Activated T-cell treated with anti-CD3 and anti-CD28 coated beads, Interleukin-2, amount 50 U/mL, for 4 hours (primary cell): ENCODE measurements at regions not wholly inside any gene's neighbourhood (a gene's known extent, or its start where the extent isn't known, plus 50 kb on each side); places are given as distances from the start of the nearest gene placed in this dataset.
"Not testable (repeated sequence)": the region's sequence is repeated elsewhere in the genome, so short reads cannot be mapped to it uniquely, and the experiment has no call there.

Experiments used
- ATAC-seq, 2 donors: fragments of 200-7000 bp; cut with Tn5 transposase; one replicate each; pipeline ENCODE4 v1.10.0; 2021
- DNase-seq: peaks from one replicate; pipeline ENCODE4 v3.0.0-alpha.2; 2020
- H3K27me3 Mint-ChIP-seq: one replicate; pipeline ENCODE4 v1.8.0; 2021; ENCODE audit warnings: low read depth, mixed read lengths
- H3K36me3 Mint-ChIP-seq: one replicate; pipeline ENCODE4 v1.8.0; 2022; ENCODE audit warnings: mixed read lengths; ENCODE audit not compliant: insufficient read depth
- H3K4me1 Mint-ChIP-seq: one replicate; pipeline ENCODE4 v1.8.0; 2021; ENCODE audit warnings: low read depth, mixed read lengths
- H3K4me3 Mint-ChIP-seq: one replicate; pipeline ENCODE4 v1.8.0; 2021; ENCODE audit warnings: mild to moderate bottlenecking, moderate library complexity, mixed read lengths
- H3K9me3 Mint-ChIP-seq: one replicate; pipeline ENCODE4 v1.8.0; 2021; ENCODE audit warnings: mixed read lengths

- Mint-ChIP-seq H3K36me3 (no peaks in the 10 kb centered on the region), H3K9me3 (peaks cover 12% of the 10 kb centered on the region), H3K4me3 (no peak overlapping the region), H3K27me3 (no peaks in the 10 kb centered on the region), H3K4me1 (no peaks in the 10 kb centered on the region)
- DNase-seq (no peak), ATAC-seq (no peak)
Observed at GRCh38 chr7:9149499-9150082, 716.2 kb downstream of the NXPH1 start.

DNA sequence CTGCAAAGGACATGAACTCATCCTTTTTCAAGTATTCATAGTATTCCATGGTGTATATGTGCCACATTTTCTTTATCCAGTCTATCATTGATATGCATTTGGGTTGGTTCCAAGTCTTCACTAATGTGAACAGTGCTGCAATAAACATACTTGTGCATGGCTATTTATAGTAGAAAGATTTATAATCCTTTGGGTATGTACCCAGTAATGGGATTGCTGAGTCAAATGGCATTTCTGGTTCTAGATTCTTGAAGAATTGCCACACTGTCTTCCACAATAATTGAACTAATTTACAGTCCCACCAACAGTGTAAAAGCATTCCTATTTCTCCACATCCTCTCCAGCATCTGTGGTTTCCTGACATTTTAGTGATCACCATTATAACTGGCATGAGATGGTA is 730.3 kb downstream of the NXPH1 start:
- H3K9me3 Mint-ChIP-seq, DNase-seq, H3K4me1 Mint-ChIP-seq, H3K4me3 Mint-ChIP-seq, ATAC-seq, H3K27me3 Mint-ChIP-seq, H3K36me3 Mint-ChIP-seq: not testable (repeated sequence)

- Mint-ChIP-seq H3K27me3 (no peaks in the 10 kb centered on the region), H3K9me3 (peaks cover 21% of the 10 kb centered on the region), H3K4me1 (no peaks in the 10 kb centered on the region), H3K4me3 (no peak overlapping the region), H3K36me3 (no peaks in the 10 kb centered on the region)
- no peak for DNase-seq
- ATAC-seq = no peak
Observed at GRCh38 chr7:9175871-9176270, 742.5 kb downstream of the NXPH1 start.

- ATAC-seq = no peak
- H3K4me1 Mint-ChIP-seq = no peaks in the 10 kb centered on the region
- no peaks in the 10 kb centered on the region for H3K27me3 Mint-ChIP-seq
- H3K36me3 Mint-ChIP-seq = no peaks in the 10 kb centered on the region
- no peak overlapping the region for H3K4me3 Mint-ChIP-seq
- DNase-seq = no peak
- H3K9me3 Mint-ChIP-seq = peaks cover 11% of the 10 kb centered on the region
Observed at GRCh38 chr7:9181356-9181755, 747.9 kb downstream of the NXPH1 start.

DNA sequence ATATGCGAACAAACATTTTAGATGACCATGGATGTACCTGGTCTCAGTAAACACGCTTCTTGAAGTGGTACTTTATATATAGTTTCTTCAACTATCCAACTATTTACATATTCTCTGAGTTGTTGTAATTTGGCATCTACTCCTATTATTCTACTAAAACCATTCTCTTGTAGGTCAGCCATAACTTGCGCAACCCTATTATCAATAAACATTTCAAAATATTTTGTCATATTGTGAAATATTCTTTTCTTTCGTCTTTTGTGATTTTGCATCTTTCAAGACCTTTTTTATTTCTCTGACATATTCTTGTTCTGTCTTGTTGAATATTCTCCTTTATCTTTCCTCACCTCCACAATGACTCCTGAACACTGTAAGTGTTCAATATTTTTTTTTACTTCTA is 753.3 kb downstream of the NXPH1 start:
- ATAC-seq (no peak), DNase-seq (no peak)
- Mint-ChIP-seq H3K36me3 (no peaks in the 10 kb centered on the region), H3K4me1 (no peaks in the 10 kb centered on the region), H3K9me3 (no peaks in the 10 kb centered on the region), H3K4me3 (no peak overlapping the region), H3K27me3 (no peaks in the 10 kb centered on the region)

- ATAC-seq (no peak), DNase-seq (no peak)
- H3K4me1 Mint-ChIP-seq = no peaks in the 10 kb centered on the region
- no peaks in the 10 kb centered on the region for H3K27me3 Mint-ChIP-seq
- H3K4me3 Mint-ChIP-seq = no peak overlapping the region
- no peaks in the 10 kb centered on the region for H3K36me3 Mint-ChIP-seq
- H3K9me3 Mint-ChIP-seq = peaks cover 3% of the 10 kb centered on the region
Observed at GRCh38 chr7:9189703-9190102, 756.3 kb downstream of the NXPH1 start.

GRCh38 chr7:9192969-9193368 is 759.6 kb downstream of the NXPH1 start:
- H3K4me3 Mint-ChIP-seq = no peak overlapping the region
- H3K36me3 Mint-ChIP-seq = no peaks in the 10 kb centered on the region

GRCh38 chr7:9200626-9201025 is 767.2 kb downstream of the NXPH1 start:
- ATAC-seq (no peak), DNase-seq (no peak)
- Mint-ChIP-seq H3K4me3 (no peak overlapping the region), H3K36me3 (no peaks in the 10 kb centered on the region), H3K27me3 (no peaks in the 10 kb centered on the region), H3K9me3 (peaks cover 3% of the 10 kb centered on the region), H3K4me1 (no peaks in the 10 kb centered on the region)

More at GRCh38 chr7:9192969-9193368, 759.6 kb downstream of the NXPH1 start:
- no peaks in the 10 kb centered on the region for H3K27me3 Mint-ChIP-seq
- DNase-seq (no peak), ATAC-seq (no peak)
- no peaks in the 10 kb centered on the region for H3K4me1 Mint-ChIP-seq
- H3K9me3 Mint-ChIP-seq = peaks cover 3% of the 10 kb centered on the region

DNA sequence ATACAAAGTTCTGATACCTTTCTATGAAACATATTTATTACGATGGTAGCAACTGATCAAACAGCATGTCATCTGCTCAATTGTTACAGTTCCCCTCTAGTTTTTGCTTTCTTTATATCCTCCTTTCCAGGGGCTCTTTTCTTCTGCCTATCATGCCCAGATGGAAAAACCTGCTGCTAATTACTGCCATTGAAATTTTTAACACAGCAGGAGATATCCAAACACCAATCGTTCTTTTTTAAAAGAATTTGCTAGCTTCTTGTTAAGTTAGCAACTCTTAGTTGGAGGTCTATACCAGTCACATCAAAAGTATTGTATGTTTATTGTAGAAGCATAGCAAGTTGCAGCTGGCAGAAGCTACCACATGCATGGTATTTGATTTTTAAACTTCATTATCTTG is 768.5 kb downstream of the NXPH1 start:
- no peaks in the 10 kb centered on the region for H3K36me3 Mint-ChIP-seq
- H3K4me1 Mint-ChIP-seq = no peaks in the 10 kb centered on the region
- no peak for ATAC-seq
- H3K27me3 Mint-ChIP-seq = no peaks in the 10 kb centered on the region
- no peak for DNase-seq
- peaks cover 11% of the 10 kb centered on the region for H3K9me3 Mint-ChIP-seq
- H3K4me3 Mint-ChIP-seq = no peak overlapping the region

GRCh38 chr7:9204571-9204970 is 771.2 kb downstream of the NXPH1 start:
- Mint-ChIP-seq H3K4me3 (no peak overlapping the region), H3K9me3 (peaks cover 11% of the 10 kb centered on the region), H3K27me3 (no peaks in the 10 kb centered on the region), H3K4me1 (no peaks in the 10 kb centered on the region), H3K36me3 (no peaks in the 10 kb centered on the region)
- DNase-seq = no peak
- ATAC-seq = no peak

- Mint-ChIP-seq H3K9me3 (peaks cover 9% of the 10 kb centered on the region), H3K27me3 (no peaks in the 10 kb centered on the region), H3K4me1 (no peaks in the 10 kb centered on the region), H3K4me3 (no peak overlapping the region), H3K36me3 (no peaks in the 10 kb centered on the region)
- ATAC-seq = no peak
- DNase-seq = no peak
Observed at GRCh38 chr7:9210114-9210513, 776.7 kb downstream of the NXPH1 start.

DNA sequence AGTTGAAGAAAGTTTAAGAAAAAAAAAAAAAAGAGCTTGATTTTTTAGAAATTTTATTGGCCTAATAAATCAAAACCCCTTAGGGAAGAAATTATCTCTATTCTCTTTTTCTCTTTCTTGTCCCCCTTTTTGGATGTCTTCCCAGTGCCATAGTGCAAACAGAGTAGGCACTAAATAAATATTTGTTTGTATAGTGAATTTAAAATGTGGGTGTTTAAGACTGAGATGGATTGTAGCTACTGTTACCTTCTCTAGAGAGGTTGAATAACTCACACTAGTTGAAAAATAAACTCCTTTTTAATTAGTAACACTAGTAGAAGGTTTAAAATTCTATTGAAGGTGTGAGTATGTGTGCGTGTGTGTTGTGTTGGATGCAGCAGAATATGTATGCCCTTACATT is 783.8 kb downstream of the NXPH1 start:
- Mint-ChIP-seq H3K27me3 (no peaks in the 10 kb centered on the region), H3K36me3 (no peaks in the 10 kb centered on the region), H3K4me1 (no peaks in the 10 kb centered on the region), H3K9me3 (peaks cover 4% of the 10 kb centered on the region), H3K4me3 (no peak overlapping the region)
- ATAC-seq (no peak), DNase-seq (no peak)

- Mint-ChIP-seq H3K9me3 (peaks cover 9% of the 10 kb centered on the region), H3K4me3 (no peak overlapping the region), H3K36me3 (no peaks in the 10 kb centered on the region), H3K27me3 (no peaks in the 10 kb centered on the region), H3K4me1 (no peaks in the 10 kb centered on the region)
- ATAC-seq = no peak
- no peak for DNase-seq
Observed at GRCh38 chr7:9226500-9226899, 793.1 kb downstream of the NXPH1 start.

GRCh38 chr7:9231630-9232121 is 798.3 kb downstream of the NXPH1 start:
- DNase-seq = no peak
- Mint-ChIP-seq H3K4me1 (no peaks in the 10 kb centered on the region), H3K36me3 (no peaks in the 10 kb centered on the region), H3K9me3 (peaks cover 17% of the 10 kb centered on the region), H3K27me3 (no peaks in the 10 kb centered on the region), H3K4me3 (no peak overlapping the region)
- ATAC-seq = no peak

DNA sequence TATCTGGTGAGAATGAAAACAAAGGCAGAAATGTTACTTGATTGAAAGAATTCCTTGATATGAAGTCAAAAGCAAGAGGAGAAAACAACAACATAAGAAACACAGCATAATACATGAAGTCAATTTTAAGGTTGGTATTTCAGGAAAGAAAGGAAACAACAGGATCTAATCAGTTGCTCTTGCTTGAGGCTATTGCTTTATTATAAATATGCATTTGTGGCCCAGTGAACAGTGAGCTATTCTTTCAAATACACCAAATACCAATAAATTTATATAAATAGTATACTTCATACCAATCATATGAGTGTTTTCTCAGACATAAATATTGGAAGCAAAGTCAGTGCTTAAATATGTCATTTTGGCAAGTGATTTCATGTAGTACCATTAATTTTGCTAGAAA is 806.6 kb downstream of the NXPH1 start:
- ATAC-seq = no peak
- no peak for DNase-seq
- H3K4me1 Mint-ChIP-seq = no peaks in the 10 kb centered on the region
- no peak overlapping the region for H3K4me3 Mint-ChIP-seq
- H3K9me3 Mint-ChIP-seq = peaks cover 31% of the 10 kb centered on the region
- H3K27me3 Mint-ChIP-seq = no peaks in the 10 kb centered on the region
- no peaks in the 10 kb centered on the region for H3K36me3 Mint-ChIP-seq

DNA sequence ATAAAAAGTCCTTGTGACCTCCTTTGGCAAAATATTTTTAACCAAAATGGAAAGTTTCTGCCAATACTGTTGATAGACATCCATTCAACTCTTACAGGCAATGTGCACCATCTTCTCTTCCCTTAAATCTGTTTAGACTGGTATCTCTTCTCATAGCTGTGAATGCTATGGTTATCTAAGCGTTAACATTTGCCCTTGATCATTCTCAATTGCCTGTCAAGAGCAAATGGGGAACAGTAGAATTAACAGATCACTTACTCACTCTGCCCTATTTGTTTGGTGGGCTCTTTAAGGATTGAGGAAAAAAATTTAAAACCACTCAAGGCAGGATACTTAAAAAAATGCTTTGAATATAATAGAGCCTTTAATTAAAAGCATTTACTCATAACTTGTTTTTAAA is 808.4 kb downstream of the NXPH1 start:
- ATAC-seq (no peak), DNase-seq (no peak)
- H3K4me3 Mint-ChIP-seq = no peak overlapping the region
- no peaks in the 10 kb centered on the region for H3K4me1 Mint-ChIP-seq
- no peaks in the 10 kb centered on the region for H3K27me3 Mint-ChIP-seq
- H3K9me3 Mint-ChIP-seq = peaks cover 21% of the 10 kb centered on the region
- no peaks in the 10 kb centered on the region for H3K36me3 Mint-ChIP-seq
